ENCODE measurements at regions not wholly inside any gene's neighbourhood (a gene's known extent, or its start where the extent isn't known, plus 50 kb on each side); places are given as distances from the start of the nearest gene placed in this dataset.
"Not testable (repeated sequence)": the region's sequence is repeated elsewhere in the genome, so short reads cannot be mapped to it uniquely, and the experiment has no call there.

GRCh38 chr18:14606546-14606945 lies 63.1 kb upstream of the POTEC start:
- not testable (repeated sequence) for H3K27me3 Mint-ChIP-seq; H3K36me3 Mint-ChIP-seq (ENCODE audit: low read depth); DNase-seq; H3K9me3 Mint-ChIP-seq; H3K4me3 Mint-ChIP-seq
- Mint-ChIP-seq H3K4me1 (ENCODE audit: low read depth) (peaks cover 35% of the 10 kb centered on the region), H3K27ac (peak overlapping the region; percentile 64)

GRCh38 chr18:14607360-14607759 lies 64.0 kb upstream of the POTEC start:
- H3K9me3 Mint-ChIP-seq, H3K4me3 Mint-ChIP-seq: not testable (repeated sequence)

GRCh38 chr18:14612422-14612821 lies 69.0 kb upstream of the POTEC start:
- not testable (repeated sequence) for DNase-seq; H3K4me3 Mint-ChIP-seq; H3K36me3 Mint-ChIP-seq (ENCODE audit: low read depth); H3K9me3 Mint-ChIP-seq; H3K27me3 Mint-ChIP-seq; H3K27ac Mint-ChIP-seq
- H3K4me1 Mint-ChIP-seq (ENCODE audit: low read depth), result peaks cover 32% of the 10 kb centered on the region

More at GRCh38 chr18:14607360-14607759, 64.0 kb upstream of the POTEC start:
- not testable (repeated sequence) for H3K27me3 Mint-ChIP-seq; H3K27ac Mint-ChIP-seq; H3K36me3 Mint-ChIP-seq (ENCODE audit: low read depth); DNase-seq
- peaks cover 38% of the 10 kb centered on the region for H3K4me1 Mint-ChIP-seq (ENCODE audit: low read depth)

- not testable (repeated sequence) for H3K36me3 Mint-ChIP-seq (ENCODE audit: low read depth); H3K27me3 Mint-ChIP-seq; H3K4me3 Mint-ChIP-seq; DNase-seq; H3K27ac Mint-ChIP-seq; H3K9me3 Mint-ChIP-seq
- peaks cover 22% of the 10 kb centered on the region for H3K4me1 Mint-ChIP-seq (ENCODE audit: low read depth)
Observed at GRCh38 chr18:14614485-14614884, 71.1 kb upstream of the POTEC start.

- not testable (repeated sequence) for H3K27me3 Mint-ChIP-seq; H3K27ac Mint-ChIP-seq; DNase-seq; H3K4me1 Mint-ChIP-seq (ENCODE audit: low read depth); H3K4me3 Mint-ChIP-seq; H3K36me3 Mint-ChIP-seq (ENCODE audit: low read depth); H3K9me3 Mint-ChIP-seq
Observed at GRCh38 chr18:14627336-14627735, 83.9 kb upstream of the POTEC start.

- H3K27me3 Mint-ChIP-seq; H3K36me3 Mint-ChIP-seq (ENCODE audit: low read depth); H3K4me1 Mint-ChIP-seq (ENCODE audit: low read depth); DNase-seq; H3K4me3 Mint-ChIP-seq; H3K27ac Mint-ChIP-seq; H3K9me3 Mint-ChIP-seq: not testable (repeated sequence)
Observed at GRCh38 chr18:14628323-14628978, 85.1 kb upstream of the POTEC start.

- not testable (repeated sequence) for H3K4me1 Mint-ChIP-seq (ENCODE audit: low read depth); DNase-seq; H3K9me3 Mint-ChIP-seq; H3K4me3 Mint-ChIP-seq; H3K36me3 Mint-ChIP-seq (ENCODE audit: low read depth); H3K27me3 Mint-ChIP-seq; H3K27ac Mint-ChIP-seq
Observed at GRCh38 chr18:14628979-14629325, 85.6 kb upstream of the POTEC start.

- H3K4me1 Mint-ChIP-seq (ENCODE audit: low read depth); H3K9me3 Mint-ChIP-seq; H3K27ac Mint-ChIP-seq; H3K27me3 Mint-ChIP-seq; H3K4me3 Mint-ChIP-seq; DNase-seq; H3K36me3 Mint-ChIP-seq (ENCODE audit: low read depth): not testable (repeated sequence)
Observed at GRCh38 chr18:14632976-14633375, 89.6 kb upstream of the POTEC start.

- not testable (repeated sequence) for H3K27ac Mint-ChIP-seq; H3K4me3 Mint-ChIP-seq; H3K36me3 Mint-ChIP-seq (ENCODE audit: low read depth); H3K9me3 Mint-ChIP-seq; H3K4me1 Mint-ChIP-seq (ENCODE audit: low read depth); DNase-seq; H3K27me3 Mint-ChIP-seq
Observed at GRCh38 chr18:14638008-14638407, 94.6 kb upstream of the POTEC start.

GRCh38 chr18:14641121-14641520 lies 97.7 kb upstream of the POTEC start:
- not testable (repeated sequence) for DNase-seq; H3K27me3 Mint-ChIP-seq; H3K36me3 Mint-ChIP-seq (ENCODE audit: low read depth); H3K27ac Mint-ChIP-seq; H3K4me3 Mint-ChIP-seq; H3K9me3 Mint-ChIP-seq
- peaks cover 10% of the 10 kb centered on the region for H3K4me1 Mint-ChIP-seq (ENCODE audit: low read depth)

- H3K27me3 Mint-ChIP-seq; H3K4me1 Mint-ChIP-seq (ENCODE audit: low read depth); H3K9me3 Mint-ChIP-seq; H3K4me3 Mint-ChIP-seq; H3K36me3 Mint-ChIP-seq (ENCODE audit: low read depth); H3K27ac Mint-ChIP-seq; DNase-seq: not testable (repeated sequence)
Observed at GRCh38 chr18:14643715-14644290, 100.4 kb upstream of the POTEC start.

- not testable (repeated sequence) for H3K4me3 Mint-ChIP-seq; DNase-seq; H3K9me3 Mint-ChIP-seq; H3K36me3 Mint-ChIP-seq (ENCODE audit: low read depth); H3K4me1 Mint-ChIP-seq (ENCODE audit: low read depth); H3K27ac Mint-ChIP-seq; H3K27me3 Mint-ChIP-seq
Observed at GRCh38 chr18:14693051-14693450, 54.9 kb upstream of the ANKRD30B start.

- H3K4me1 Mint-ChIP-seq (ENCODE audit: low read depth); H3K9me3 Mint-ChIP-seq; H3K4me3 Mint-ChIP-seq; DNase-seq; H3K27ac Mint-ChIP-seq; H3K36me3 Mint-ChIP-seq (ENCODE audit: low read depth); H3K27me3 Mint-ChIP-seq: not testable (repeated sequence)
Observed at GRCh38 chr18:14693882-14694281, 54.1 kb upstream of the ANKRD30B start.

GRCh38 chr18:14698006-14698405 lies 50.0 kb upstream of the ANKRD30B start:
- H3K27me3 Mint-ChIP-seq; H3K27ac Mint-ChIP-seq; H3K4me3 Mint-ChIP-seq; H3K9me3 Mint-ChIP-seq; DNase-seq; H3K36me3 Mint-ChIP-seq (ENCODE audit: low read depth); H3K4me1 Mint-ChIP-seq (ENCODE audit: low read depth): not testable (repeated sequence)
